ENCODE measurements at regions not wholly inside any gene's neighbourhood (a gene's known extent, or its start where the extent isn't known, plus 50 kb on each side); places are given as distances from the start of the nearest gene placed in this dataset.
"Not testable (repeated sequence)": the region's sequence is repeated elsewhere in the genome, so short reads cannot be mapped to it uniquely, and the experiment has no call there.

GRCh38 chr11:121968638-121969037 is 147.4 kb downstream of the BLID start:
- no peak for DNase-seq (ENCODE audit: low read depth)
- TF ChIP-seq CTCF (IDR thresholded peaks at IDR 0.05; ENCODE audit: low read length, missing control alignments): no peak
- no peak overlapping the region for H3K4me3 ChIP-seq (replicated peaks; ENCODE audit: low read depth, low read length)

- TF ChIP-seq CTCF (IDR thresholded peaks at IDR 0.05; ENCODE audit: low read length, missing control alignments): no peak
- no peak overlapping the region for H3K4me3 ChIP-seq (replicated peaks; ENCODE audit: low read depth, low read length)
- no peak for DNase-seq (ENCODE audit: low read depth)
Measured at GRCh38 chr11:121967131-121967704, 148.8 kb downstream of the BLID start.

DNA sequence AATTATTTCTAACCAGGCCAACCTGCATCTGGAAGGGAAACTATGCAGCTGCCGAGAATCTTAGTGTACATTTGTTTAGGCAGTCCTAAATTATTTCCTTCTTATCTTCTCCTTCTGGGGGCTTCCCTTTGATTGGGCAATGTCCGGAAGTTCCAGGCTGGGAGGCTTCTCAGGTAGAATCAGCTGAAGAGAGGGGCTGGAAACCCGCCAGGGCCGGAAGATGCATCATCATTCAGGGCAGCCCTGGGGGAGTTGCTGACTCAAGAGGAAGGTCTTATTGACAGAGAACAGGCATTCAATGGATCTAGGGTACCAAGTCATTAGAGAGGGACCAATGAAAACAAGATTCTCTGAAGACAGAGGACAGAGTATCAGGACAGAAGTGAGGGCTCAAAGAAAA is 150.7 kb downstream of the BLID start:
- TF ChIP-seq CTCF (IDR thresholded peaks at IDR 0.05; ENCODE audit: low read length, missing control alignments): no peak
- H3K4me3 ChIP-seq (replicated peaks; ENCODE audit: low read depth, low read length): no peak overlapping the region
- DNase-seq (ENCODE audit: low read depth): peak; percentile 80

GRCh38 chr11:121964591-121964990 is 151.4 kb downstream of the BLID start:
- no peak for TF ChIP-seq CTCF (IDR thresholded peaks at IDR 0.05; ENCODE audit: low read length, missing control alignments)
- H3K4me3 ChIP-seq (replicated peaks; ENCODE audit: low read depth, low read length): no peak overlapping the region
- DNase-seq (ENCODE audit: low read depth): peak; percentile 45

GRCh38 chr11:121963846-121964245 is 152.2 kb downstream of the BLID start:
- not testable (repeated sequence) for DNase-seq (ENCODE audit: low read depth); H3K4me3 ChIP-seq (replicated peaks; ENCODE audit: low read depth, low read length)

GRCh38 chr11:121961321-121961801 is 154.7 kb downstream of the BLID start:
- no peak for TF ChIP-seq CTCF (IDR thresholded peaks at IDR 0.05; ENCODE audit: low read length, missing control alignments)
- no peak for DNase-seq (ENCODE audit: low read depth)
- H3K4me3 ChIP-seq (replicated peaks; ENCODE audit: low read depth, low read length): no peak overlapping the region

DNA sequence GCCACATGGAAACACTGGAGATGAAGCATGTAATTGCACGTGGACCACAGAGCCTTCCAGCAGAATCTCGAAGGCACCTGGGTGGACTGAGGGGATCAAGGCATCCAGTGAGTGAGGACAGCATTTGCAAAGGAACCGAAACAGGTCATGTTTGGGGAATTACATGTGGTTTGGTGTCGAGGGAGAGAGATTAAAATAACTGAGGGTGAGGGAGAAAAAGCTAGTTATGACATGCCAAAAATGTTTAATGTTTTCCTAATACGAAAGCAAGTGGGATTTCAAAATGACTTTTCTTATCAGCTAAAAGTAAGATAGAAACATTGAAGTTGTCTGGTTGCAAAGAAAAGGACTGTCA is 157.1 kb downstream of the BLID start:
- H3K4me3 ChIP-seq (replicated peaks; ENCODE audit: low read depth, low read length): no peak overlapping the region
- DNase-seq (ENCODE audit: low read depth): no peak
- TF ChIP-seq CTCF (IDR thresholded peaks at IDR 0.05; ENCODE audit: low read length, missing control alignments): no peak
